HEK293 (cell line): ENCODE measurements at regions not wholly inside any gene's neighbourhood (a gene's known extent, or its start where the extent isn't known, plus 50 kb on each side); places are given as distances from the start of the nearest gene placed in this dataset.

ENCODE experiments used
- CTCF ChIA-PET: fragments of 350-600 bp; formaldehyde crosslinking; extraction: SDS; loops from one replicate; lab custom pipeline; 2021; ENCODE audit warnings: antibody characterized with exemption; lab: Yijun Ruan, JAX
- POLR2A ChIA-PET: fragments of 300-600 bp; formaldehyde crosslinking; extraction: SDS; loops from one replicate; lab custom pipeline; 2020; ENCODE audit warnings: antibody characterized with exemption, inconsistent platforms; lab: Yijun Ruan, JAX
- H3K27ac ChIP-seq: fragments of 200-500 bp; sonication (Bioruptor generic); 2 replicates; pipeline ENCODE4 v1.5.1; 2014; ENCODE audit warnings: low read depth, low read length, control low read depth, inconsistent platforms; ENCODE audit errors: extremely low read depth
- H3K36me3 ChIP-seq, 2 experiments: fragments of 200-500 bp in 1 of 2; sonication (Bioruptor generic) in 1 of 2; 1 replicate in 1 of 2; 2 replicates in 1 of 2; pipeline ENCODE4 v1.5.1; 2014 to 2017; ENCODE audit warnings: inconsistent platforms in 2 of 2, low read length in 2 of 2; ENCODE audit not compliant: control insufficient read depth in 2 of 2, insufficient read depth in 1 of 2
- H3K4me1 ChIP-seq: fragments of 200-500 bp; sonication (Bioruptor generic); 2 replicates; pipeline ENCODE4 v1.5.1; 2014; ENCODE audit warnings: mild to moderate bottlenecking, low read length, inconsistent platforms; ENCODE audit not compliant: control insufficient read depth, insufficient read depth
- H3K4me3 ChIP-seq: 2 replicates; pipeline ENCODE4 v1.5.1; 2011; ENCODE audit warnings: low read depth, mild to moderate bottlenecking, control low read depth, low read length, moderate library complexity
- H3K9me3 ChIP-seq: fragments of 200-500 bp; sonication (Bioruptor generic); 2 replicates; pipeline ENCODE4 v1.5.1; 2014; ENCODE audit warnings: low read depth, low read length, inconsistent platforms; ENCODE audit not compliant: control insufficient read depth, insufficient read depth
- PRDM4 ChIP-seq: fragments of 450-650 bp; formaldehyde crosslinking; IDR thresholded peaks from 2 replicates; pipeline ENCODE4 v1.5.1; 2017; ENCODE audit warnings: missing biosample characterization, missing genetic modification characterization
- REST ChIP-seq: fragments of 450-650 bp; formaldehyde crosslinking; IDR thresholded peaks from 2 replicates; pipeline ENCODE4 v1.5.1; 2016; ENCODE audit warnings: missing biosample characterization, missing genetic modification characterization
- TCF7L2 ChIP-seq: IDR thresholded peaks from 2 replicates; pipeline ENCODE4 v1.6.1; 2011; ENCODE audit warnings: low read depth, mild to moderate bottlenecking, inconsistent platforms, low read length, moderate library complexity, borderline replicate concordance
- WT1 ChIP-seq: fragments of 450-650 bp; formaldehyde crosslinking; IDR thresholded peaks from 2 replicates; pipeline ENCODE4 v1.5.1; 2016; ENCODE audit warnings: missing biosample characterization, missing genetic modification characterization
- ZBTB1 ChIP-seq: fragments of 450-650 bp; formaldehyde crosslinking; IDR thresholded peaks from 2 replicates; pipeline ENCODE4 v1.5.1; 2016; ENCODE audit warnings: missing biosample characterization, missing genetic modification characterization
- ZEB2 ChIP-seq: fragments of 450-650 bp; formaldehyde crosslinking; IDR thresholded peaks from 2 replicates; pipeline ENCODE4 v1.5.1; 2016; ENCODE audit warnings: missing biosample characterization, missing genetic modification characterization
- ZNF133 ChIP-seq: fragments of 450-650 bp; formaldehyde crosslinking; IDR thresholded peaks from 2 replicates; pipeline ENCODE4 v1.5.1; 2016; ENCODE audit warnings: missing biosample characterization, missing genetic modification characterization
- ZNF146 ChIP-seq: fragments of 450-650 bp; formaldehyde crosslinking; IDR thresholded peaks from 2 replicates; pipeline ENCODE4 v1.5.1; 2016; ENCODE audit warnings: missing biosample characterization, missing genetic modification characterization
- ZNF214 ChIP-seq: fragments of 450-650 bp; formaldehyde crosslinking; IDR thresholded peaks from 2 replicates; pipeline ENCODE4 v1.5.1; 2017; ENCODE audit warnings: missing biosample characterization, mild to moderate bottlenecking, missing genetic modification characterization, borderline replicate concordance
- ZNF248 ChIP-seq: fragments of 450-650 bp; formaldehyde crosslinking; IDR thresholded peaks from 2 replicates; pipeline ENCODE4 v1.5.1; 2017; ENCODE audit warnings: missing biosample characterization, missing genetic modification characterization
- ZNF292 ChIP-seq: fragments of 450-650 bp; formaldehyde crosslinking; IDR thresholded peaks from 2 replicates; pipeline ENCODE4 v1.5.1; 2016; ENCODE audit warnings: low read depth, missing biosample characterization, missing genetic modification characterization, borderline replicate concordance
- ZNF404 ChIP-seq: fragments of 450-650 bp; formaldehyde crosslinking; IDR thresholded peaks from 2 replicates; pipeline ENCODE4 v1.5.1; 2017; ENCODE audit warnings: missing biosample characterization, missing genetic modification characterization
- ZNF48 ChIP-seq: fragments of 450-650 bp; formaldehyde crosslinking; IDR thresholded peaks from 2 replicates; pipeline ENCODE4 v1.5.1; 2016; ENCODE audit warnings: missing biosample characterization, missing genetic modification characterization
- ZNF501 ChIP-seq: fragments of 450-650 bp; formaldehyde crosslinking; IDR thresholded peaks from 2 replicates; pipeline ENCODE4 v1.5.1; 2016; ENCODE audit warnings: missing biosample characterization, missing genetic modification characterization
- ZNF560 ChIP-seq: fragments of 450-650 bp; formaldehyde crosslinking; IDR thresholded peaks from 2 replicates; pipeline ENCODE4 v1.5.1; 2017; ENCODE audit warnings: missing biosample characterization, missing genetic modification characterization, borderline replicate concordance
- ZNF654 ChIP-seq: fragments of 450-650 bp; formaldehyde crosslinking; IDR thresholded peaks from 2 replicates; pipeline ENCODE4 v1.5.1; 2016; ENCODE audit warnings: low read depth, missing biosample characterization, missing genetic modification characterization
- ZNF660 ChIP-seq: fragments of 450-650 bp; IDR thresholded peaks from 2 replicates; pipeline ENCODE4 v1.5.1; 2018; ENCODE audit warnings: missing biosample characterization, mild to moderate bottlenecking, missing genetic modification characterization
- ZNF664 ChIP-seq: fragments of 450-650 bp; formaldehyde crosslinking; IDR thresholded peaks from 2 replicates; pipeline ENCODE4 v1.5.1; 2016; ENCODE audit warnings: missing biosample characterization, missing genetic modification characterization
- ZNF670 ChIP-seq: fragments of 450-650 bp; formaldehyde crosslinking; IDR thresholded peaks from 2 replicates; pipeline ENCODE4 v1.5.1; 2016; ENCODE audit warnings: missing biosample characterization, missing genetic modification characterization, low read depth
- ZNF785 ChIP-seq: fragments of 450-650 bp; formaldehyde crosslinking; IDR thresholded peaks from 2 replicates; pipeline ENCODE4 v1.5.1; 2016; ENCODE audit warnings: missing biosample characterization, missing genetic modification characterization
- ZSCAN16 ChIP-seq: fragments of 450-650 bp; formaldehyde crosslinking; IDR thresholded peaks from 2 replicates; pipeline ENCODE4 v1.5.1; 2016; ENCODE audit warnings: missing biosample characterization, missing genetic modification characterization
- TF ChIP-seq, protein P1 (sequence below): fragments of 450-650 bp; formaldehyde crosslinking; IDR thresholded peaks from 2 replicates; pipeline ENCODE4 v1.5.1; 2016; ENCODE audit warnings: missing biosample characterization, missing genetic modification characterization
- TF ChIP-seq, protein P2 (sequence below): fragments of 450-650 bp; formaldehyde crosslinking; conservative IDR thresholded peaks from 2 replicates; pipeline ENCODE4 v1.5.1; 2016; ENCODE audit warnings: low read depth, missing biosample characterization, missing genetic modification characterization

- TF ChIP-seq ZNF48 (tag by site-specific recombination) (no peak), ZBTB1 (tag by site-specific recombination) (no peak), ZNF146 (no peak), ZNF133 (no peak)
- TF ChIP-seq, protein P1, sequence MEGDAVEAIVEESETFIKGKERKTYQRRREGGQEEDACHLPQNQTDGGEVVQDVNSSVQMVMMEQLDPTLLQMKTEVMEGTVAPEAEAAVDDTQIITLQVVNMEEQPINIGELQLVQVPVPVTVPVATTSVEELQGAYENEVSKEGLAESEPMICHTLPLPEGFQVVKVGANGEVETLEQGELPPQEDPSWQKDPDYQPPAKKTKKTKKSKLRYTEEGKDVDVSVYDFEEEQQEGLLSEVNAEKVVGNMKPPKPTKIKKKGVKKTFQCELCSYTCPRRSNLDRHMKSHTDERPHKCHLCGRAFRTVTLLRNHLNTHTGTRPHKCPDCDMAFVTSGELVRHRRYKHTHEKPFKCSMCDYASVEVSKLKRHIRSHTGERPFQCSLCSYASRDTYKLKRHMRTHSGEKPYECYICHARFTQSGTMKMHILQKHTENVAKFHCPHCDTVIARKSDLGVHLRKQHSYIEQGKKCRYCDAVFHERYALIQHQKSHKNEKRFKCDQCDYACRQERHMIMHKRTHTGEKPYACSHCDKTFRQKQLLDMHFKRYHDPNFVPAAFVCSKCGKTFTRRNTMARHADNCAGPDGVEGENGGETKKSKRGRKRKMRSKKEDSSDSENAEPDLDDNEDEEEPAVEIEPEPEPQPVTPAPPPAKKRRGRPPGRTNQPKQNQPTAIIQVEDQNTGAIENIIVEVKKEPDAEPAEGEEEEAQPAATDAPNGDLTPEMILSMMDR (tag by site-specific recombination), result no peak
Measured at GRCh38 chr16:65817066-65817465, 549.4 kb upstream of the CDH5 start (continued).

- ChIA-PET POLR2A (no interaction called here), CTCF (no interaction called here)
- Histone ChIP-seq H3K27ac (no peak overlapping the region), H3K36me3 (no peaks in the 10 kb centered on the region), H3K4me3 (no peak overlapping the region), H3K4me1 (no peaks in the 10 kb centered on the region), H3K9me3 (no peaks in the 10 kb centered on the region)
- TF ChIP-seq ZNF292, result no peak
Measured at GRCh38 chr16:65816556-65816955, 549.9 kb upstream of the CDH5 start.

- Histone ChIP-seq H3K36me3 (no peaks in the 10 kb centered on the region), H3K27ac (no peak overlapping the region), H3K4me1 (no peaks in the 10 kb centered on the region), H3K9me3 (no peaks in the 10 kb centered on the region), H3K4me3 (no peak overlapping the region)
- CTCF ChIA-PET, result no interaction called here
- POLR2A ChIA-PET, result no interaction called here
- TF ChIP-seq ZNF248, result no peak
- TF ChIP-seq ZNF501, result no peak
- TF ChIP-seq ZNF670 (tag by site-specific recombination), result no peak
- no peak for TF ChIP-seq ZNF785 (tag by site-specific recombination)
- TF ChIP-seq WT1, result no peak
- TF ChIP-seq ZNF654 (tag by site-specific recombination), result no peak
- no peak for TF ChIP-seq PRDM4
- TF ChIP-seq ZNF214, result no peak
- TF ChIP-seq TCF7L2, result no peak
- no peak for TF ChIP-seq ZNF560 (tag by site-specific recombination)
- TF ChIP-seq ZNF404 (tag by site-specific recombination), result no peak
- no peak for TF ChIP-seq ZSCAN16 (tag by site-specific recombination)
- TF ChIP-seq ZNF664 (tag by site-specific recombination), result no peak
- TF ChIP-seq ZNF660 (tag by site-specific recombination), result no peak
- TF ChIP-seq, protein P2, sequence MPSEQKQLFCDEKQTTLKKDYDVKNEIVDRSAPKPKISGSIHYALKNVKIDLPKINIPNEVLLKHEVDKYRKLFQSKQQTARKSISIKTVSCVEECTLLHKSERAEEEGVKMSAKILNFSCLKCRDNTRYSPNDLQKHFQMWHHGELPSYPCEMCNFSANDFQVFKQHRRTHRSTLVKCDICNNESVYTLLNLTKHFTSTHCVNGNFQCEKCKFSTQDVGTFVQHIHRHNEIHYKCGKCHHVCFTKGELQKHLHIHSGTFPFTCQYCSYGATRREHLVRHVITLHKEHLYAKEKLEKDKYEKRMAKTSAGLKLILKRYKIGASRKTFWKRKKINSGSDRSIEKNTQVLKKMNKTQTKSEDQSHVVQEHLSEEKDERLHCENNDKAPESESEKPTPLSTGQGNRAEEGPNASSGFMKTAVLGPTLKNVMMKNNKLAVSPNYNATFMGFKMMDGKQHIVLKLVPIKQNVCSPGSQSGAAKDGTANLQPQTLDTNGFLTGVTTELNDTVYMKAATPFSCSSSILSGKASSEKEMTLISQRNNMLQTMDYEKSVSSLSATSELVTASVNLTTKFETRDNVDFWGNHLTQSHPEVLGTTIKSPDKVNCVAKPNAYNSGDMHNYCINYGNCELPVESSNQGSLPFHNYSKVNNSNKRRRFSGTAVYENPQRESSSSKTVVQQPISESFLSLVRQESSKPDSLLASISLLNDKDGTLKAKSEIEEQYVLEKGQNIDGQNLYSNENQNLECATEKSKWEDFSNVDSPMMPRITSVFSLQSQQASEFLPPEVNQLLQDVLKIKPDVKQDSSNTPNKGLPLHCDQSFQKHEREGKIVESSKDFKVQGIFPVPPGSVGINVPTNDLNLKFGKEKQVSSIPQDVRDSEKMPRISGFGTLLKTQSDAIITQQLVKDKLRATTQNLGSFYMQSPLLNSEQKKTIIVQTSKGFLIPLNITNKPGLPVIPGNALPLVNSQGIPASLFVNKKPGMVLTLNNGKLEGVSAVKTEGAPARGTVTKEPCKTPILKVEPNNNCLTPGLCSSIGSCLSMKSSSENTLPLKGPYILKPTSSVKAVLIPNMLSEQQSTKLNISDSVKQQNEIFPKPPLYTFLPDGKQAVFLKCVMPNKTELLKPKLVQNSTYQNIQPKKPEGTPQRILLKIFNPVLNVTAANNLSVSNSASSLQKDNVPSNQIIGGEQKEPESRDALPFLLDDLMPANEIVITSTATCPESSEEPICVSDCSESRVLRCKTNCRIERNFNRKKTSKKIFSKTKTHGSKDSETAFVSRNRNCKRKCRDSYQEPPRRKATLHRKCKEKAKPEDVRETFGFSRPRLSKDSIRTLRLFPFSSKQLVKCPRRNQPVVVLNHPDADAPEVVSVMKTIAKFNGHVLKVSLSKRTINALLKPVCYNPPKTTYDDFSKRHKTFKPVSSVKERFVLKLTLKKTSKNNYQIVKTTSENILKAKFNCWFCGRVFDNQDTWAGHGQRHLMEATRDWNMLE (tag by site-specific recombination), result no peak
- TF ChIP-seq ZEB2 (tag by site-specific recombination), result no peak
- TF ChIP-seq REST (tag by site-specific recombination), result no peak
Measured at GRCh38 chr16:65815707-65816106, 550.8 kb upstream of the CDH5 start.
